OCI-LY1 (cell line): ENCODE measurements at regions not wholly inside any gene's neighbourhood (a gene's known extent, or its start where the extent isn't known, plus 50 kb on each side); places are given as distances from the start of the nearest gene placed in this dataset.

Source experiments
- CTCF ChIP-seq: fragments of 200-600 bp; sonication (generic), shearing (Covaris generic); IDR thresholded peaks from 2 replicates; pipeline ENCODE4 v1.5.1; 2017; ENCODE audit warnings: mild to moderate bottlenecking, antibody characterized with exemption, low read length, moderate library complexity, mixed read lengths
- EZH2 ChIP-seq: fragments of 200-600 bp; sonication (generic), shearing (Covaris generic); IDR thresholded peaks from 2 replicates; pipeline ENCODE4 v1.8.0; 2017; ENCODE audit warnings: borderline replicate concordance, mixed run types, mild to moderate bottlenecking, antibody characterized with exemption, low read length, moderate library complexity, mixed read lengths

GRCh38 chr3:6785726-6786125 lies 75.2 kb upstream of the GRM7 start:
- no peak for TF ChIP-seq EZH2
- TF ChIP-seq CTCF: no peak
